ENCODE measurements at regions not wholly inside any gene's neighbourhood (a gene's known extent, or its start where the extent isn't known, plus 50 kb on each side); places are given as distances from the start of the nearest gene placed in this dataset.
"Not testable (repeated sequence)": the region's sequence is repeated elsewhere in the genome, so short reads cannot be mapped to it uniquely, and the experiment has no call there.

DNA sequence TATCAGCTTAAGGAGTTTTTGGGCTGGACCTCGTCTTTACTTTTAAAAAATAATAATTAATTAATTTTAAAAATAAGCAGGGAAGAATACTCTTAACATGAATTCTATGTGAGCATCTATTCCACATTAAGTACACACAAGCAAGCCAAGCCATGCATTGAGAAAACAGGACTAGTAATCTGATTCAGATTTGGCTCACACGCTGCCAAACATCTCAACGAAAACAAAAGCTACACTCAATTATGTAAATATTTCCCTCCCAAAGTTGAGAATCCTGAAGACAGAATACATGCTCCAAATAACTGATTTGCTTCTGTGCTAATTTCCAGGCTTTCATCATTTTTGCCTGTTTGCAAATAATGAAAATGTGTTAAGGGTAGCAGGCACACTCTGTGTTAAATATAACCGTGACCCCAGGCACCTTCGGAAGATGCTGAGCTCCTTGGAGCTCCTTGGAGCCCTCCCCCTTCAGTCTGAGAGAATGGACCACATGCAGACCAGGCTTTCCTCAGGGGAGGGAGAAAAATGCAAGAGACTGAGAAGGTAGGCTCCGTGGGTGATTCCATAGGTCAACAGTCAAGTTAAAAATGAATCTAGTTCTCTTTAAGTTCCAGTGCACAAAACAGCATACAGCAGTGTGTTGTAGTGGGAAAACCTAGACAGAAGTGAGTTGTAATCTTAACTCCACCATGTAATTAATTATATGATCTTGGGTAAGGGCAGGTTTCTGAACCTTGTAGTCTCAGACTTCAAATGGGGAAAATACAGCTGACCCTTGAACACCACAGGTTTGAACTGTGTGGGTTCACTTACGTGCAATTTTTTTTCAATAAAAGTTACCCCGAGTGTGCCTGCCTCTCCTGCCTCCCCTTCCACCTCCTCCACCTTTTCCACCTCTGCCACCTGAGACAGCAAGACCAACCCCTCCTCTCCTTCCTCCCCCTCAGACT, 161.3 kb upstream of the RREB1 start:
- DNase-seq (ENCODE audit: low read depth): no peak

DNA sequence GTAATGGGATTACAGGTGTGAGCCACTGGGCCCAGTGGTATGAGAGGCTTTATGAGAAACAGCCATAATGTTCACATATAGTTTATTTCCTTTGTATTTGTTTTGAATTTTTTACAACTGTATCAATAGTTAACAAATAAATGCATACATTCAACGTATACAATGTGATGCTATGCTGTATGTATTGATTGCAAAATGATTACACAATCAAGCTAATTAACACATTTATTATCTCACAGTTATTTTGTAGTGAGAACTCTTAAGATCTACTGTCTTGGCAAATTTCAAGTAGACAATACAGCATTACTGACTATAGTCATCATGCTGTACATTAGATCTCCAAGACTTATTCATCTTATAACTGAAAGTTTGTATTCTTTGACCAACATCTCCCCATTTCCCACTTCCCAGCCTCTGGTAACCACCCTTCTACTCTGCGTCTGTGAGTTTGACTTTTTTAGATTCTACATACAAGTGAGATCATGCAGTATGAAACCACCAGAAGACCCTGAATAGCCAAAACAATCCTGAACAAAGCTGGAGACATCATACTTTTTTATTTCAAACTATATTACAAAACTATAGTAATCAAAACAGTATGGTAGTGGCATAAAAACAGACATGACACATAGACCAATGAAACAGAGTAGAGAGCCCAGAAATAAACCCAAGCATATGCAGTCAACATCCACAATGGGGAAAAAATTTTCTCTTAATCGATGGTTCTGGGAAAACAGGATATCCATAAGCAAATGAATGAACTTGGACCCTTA, 157.2 kb upstream of the RREB1 start:
- DNase-seq (ENCODE audit: low read depth): no peak

DNA sequence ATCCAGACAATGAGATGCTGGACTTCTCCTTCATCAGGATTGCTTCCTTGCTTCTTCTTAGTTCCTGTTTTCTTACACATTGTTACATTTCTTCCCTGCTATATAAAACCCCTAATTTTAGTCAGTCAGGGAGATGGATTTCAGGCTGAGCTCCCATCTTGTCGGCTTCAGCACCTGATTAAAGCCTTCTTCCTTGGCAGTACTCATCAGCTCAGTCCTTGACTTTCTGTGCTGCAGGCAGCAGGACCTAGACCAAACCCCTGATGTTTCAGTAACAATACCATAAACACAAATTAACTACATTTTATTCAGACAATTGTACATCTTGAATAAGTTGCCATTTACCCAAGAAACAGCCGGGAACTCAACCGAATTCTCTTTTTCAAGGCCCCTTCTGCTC, 156.4 kb upstream of the RREB1 start:
- DNase-seq (ENCODE audit: low read depth): no peak

DNA sequence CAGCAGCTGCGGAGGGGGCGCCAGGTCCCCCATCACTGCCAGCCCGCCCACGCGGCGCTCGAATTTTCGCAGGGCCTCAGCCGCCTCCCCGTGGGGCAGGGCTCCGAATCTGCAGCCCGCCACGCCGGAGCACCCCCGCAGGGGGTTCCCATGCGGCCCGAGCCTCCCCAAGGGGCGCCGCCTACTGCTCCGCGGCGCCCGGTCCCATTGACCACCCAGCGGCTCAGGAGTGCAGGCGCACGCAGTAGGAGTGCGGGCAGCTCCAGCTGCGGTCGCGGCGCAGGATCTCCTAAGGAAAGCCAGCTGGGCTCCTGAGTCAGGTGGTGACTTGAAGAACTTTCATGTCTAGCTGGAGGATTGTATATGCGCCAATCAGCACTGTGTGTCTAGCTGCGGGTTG, 155.3 kb upstream of the RREB1 start:
- DNase-seq (ENCODE audit: low read depth): no peak

DNA sequence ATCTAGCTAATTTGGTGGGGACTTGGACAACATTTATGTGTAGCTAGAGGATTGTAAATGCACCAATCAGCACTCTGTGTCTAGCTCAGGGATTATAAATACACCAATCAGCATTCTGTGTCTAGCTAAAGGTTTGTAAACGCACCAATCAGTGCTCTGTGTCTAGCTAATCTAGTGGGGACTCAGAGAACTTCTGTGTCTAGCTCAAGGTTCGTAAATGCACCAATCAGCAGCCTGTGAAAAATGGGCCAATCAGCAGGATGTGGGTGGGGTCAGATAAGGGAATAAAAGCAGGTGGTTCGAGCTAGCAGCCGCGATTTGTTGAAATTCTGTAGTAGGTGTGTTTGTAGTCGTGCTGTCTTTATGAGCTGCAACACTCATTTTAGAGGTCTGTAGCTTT, 154.8 kb upstream of the RREB1 start:
- not testable (repeated sequence) for DNase-seq (ENCODE audit: low read depth)

DNA sequence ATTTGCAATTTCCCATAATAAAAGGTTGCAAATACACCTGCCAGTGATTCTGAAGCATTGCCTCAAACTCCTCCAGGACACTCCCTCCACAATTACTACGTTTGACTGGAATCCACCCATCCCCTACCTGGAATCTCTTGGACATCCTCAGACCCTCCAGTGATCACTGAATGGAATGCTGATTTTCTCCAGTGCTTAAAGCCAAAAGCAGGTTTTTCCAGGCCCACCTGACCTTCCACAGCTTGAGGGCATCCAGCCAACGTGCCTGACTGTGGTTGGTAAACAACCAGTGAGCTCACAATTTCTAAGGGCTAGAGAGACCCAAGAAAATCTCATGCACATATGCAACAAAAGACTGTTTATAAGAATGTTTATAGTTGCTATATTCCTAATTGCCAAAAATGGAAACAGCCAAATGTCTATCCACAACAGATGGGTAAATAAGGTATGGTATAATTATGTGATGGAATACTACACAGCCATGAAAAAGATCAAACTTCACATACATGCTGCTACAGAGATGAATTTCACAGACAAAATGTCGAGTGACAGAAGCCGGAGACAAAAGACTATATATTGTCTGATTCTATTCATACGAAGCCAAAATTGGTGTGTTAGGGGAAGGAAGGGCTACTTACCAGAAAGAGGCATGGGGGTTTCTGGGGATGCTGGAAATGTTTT, 147.1 kb upstream of the RREB1 start:
- DNase-seq (ENCODE audit: low read depth): no peak

DNA sequence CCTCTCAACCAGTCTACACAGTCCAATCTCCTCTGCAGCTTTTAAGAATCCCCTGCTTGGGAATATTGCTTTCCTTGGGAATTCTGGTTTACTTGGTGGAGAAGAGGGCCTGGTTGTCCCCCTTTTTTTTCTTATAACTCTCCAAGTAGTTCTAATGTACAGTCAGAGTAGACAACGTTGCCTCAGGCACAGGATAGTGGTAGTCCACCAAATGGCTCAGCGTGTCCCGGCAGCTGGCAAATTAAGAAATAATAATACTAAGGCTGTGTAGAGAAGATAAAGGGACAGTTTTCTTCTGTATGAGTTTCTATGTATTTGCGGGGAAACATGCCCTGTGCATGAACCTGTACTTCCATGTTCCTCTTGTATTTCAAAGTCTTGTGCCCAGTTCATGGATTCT, 145.7 kb upstream of the RREB1 start:
- no peak for DNase-seq (ENCODE audit: low read depth)

DNA sequence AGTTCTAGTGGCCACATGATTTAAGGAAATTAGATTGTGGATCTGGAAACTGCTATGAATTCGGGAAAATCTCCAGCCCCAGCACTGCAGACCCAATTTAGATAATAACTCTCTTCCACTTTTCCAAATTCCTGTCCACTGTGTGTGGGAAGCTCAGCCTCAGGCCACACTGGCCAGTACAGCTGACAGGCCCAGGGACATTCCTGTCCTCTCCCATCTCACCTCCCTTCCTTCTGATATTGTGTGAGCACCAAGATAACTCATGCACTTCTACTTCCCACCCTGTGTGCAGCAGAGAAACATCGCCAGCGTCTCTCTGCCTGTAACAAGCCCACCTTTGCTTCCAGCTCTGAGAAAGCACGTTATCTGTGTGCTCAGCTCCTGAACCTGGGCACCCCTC, 145.1 kb upstream of the RREB1 start:
- no peak for DNase-seq (ENCODE audit: low read depth)

DNA sequence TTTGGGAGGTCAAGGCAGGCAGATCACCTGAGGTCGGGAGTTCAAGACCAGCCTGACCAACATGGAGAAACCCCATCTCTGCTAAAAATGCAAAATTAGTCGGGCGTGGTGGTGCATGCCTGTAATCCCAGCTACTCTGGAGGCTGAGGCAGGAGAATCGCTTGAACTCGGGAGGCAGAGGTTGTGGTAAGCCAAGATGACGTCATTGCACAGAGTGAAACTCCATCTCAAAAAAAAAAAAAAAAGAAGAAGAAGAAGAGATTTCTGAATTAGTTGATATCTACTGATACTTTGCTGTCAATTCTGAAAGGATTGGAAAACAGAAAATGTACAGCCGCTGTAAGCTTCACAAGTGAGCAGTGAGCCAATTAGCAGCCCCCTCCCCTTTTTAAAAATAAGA, 144.4 kb upstream of the RREB1 start:
- DNase-seq (ENCODE audit: low read depth): not testable (repeated sequence)

DNA sequence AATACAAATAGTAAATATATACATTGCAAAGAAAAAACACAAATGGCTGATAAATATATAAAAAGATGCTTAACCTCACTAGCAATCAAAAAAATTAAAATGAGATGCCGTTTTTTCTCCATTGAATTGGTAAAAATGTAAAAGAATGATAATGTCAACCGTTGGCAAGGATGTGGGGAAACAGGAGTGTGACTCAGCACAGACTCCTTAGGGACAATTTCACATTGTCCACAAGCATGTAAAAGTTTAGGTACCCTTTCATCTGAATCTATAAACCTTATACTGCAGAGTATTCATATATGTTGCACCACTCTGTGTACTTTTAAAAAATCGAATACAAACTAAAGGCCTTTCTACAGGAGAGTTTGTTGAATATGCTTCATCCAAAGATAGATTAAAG, 143.1 kb upstream of the RREB1 start:
- no peak for DNase-seq (ENCODE audit: low read depth)

DNA sequence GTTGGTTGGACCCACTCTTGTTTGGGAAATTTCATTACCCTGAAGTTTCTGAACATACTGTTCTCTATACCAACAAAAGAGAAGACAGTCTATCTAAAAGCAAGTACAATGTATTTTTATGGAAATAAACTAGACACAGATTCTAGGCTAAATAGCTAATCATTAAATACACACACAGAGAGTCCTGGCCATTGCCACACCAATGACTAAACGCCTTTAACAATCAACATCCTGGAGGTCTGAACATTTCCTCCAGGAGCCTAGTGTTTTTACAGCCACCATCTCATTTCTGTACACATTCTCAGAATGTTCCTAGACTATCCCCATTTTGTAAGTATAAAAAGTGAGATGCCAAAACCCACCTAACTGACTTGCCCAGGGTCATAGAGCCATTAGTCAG, 141.6 kb upstream of the RREB1 start:
- DNase-seq (ENCODE audit: low read depth): no peak

DNA sequence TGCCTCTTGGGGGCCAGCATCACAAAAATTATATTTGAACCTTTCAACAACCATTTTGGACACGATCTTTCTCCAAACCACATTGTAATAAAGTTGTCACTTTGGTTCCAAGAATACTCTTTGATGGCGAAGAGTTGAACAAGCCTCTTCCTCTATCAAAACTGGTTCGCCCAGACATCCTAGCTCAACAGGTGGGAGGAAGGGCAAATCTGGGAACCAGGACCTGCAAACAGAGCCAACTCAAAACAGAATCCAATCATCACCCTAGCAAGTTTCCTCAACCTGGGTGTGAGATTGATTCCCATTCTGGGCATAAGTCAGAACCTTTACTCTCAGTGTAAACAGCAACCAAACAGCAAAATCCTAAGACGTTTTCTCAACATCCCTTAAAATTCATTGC, 141.2 kb upstream of the RREB1 start:
- no peak for DNase-seq (ENCODE audit: low read depth)

DNA sequence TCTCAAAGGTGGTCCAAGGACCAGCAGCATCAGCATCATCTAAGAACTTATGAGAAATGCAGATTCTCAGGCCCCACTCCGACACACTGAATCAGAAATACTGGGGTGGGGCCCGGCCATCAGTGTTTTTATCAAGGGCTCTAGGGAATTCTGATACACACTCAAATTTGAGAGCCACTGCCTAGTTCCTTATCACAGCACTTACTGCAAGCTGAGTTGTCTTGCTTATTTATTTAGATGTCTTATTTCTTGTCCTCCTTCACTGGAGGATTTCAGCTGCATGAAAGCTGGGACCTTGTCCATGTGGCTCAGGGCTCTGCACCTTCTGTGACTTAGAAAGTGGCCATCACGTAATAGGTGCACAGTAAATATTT, 139.4 kb upstream of the RREB1 start:
- no peak for DNase-seq (ENCODE audit: low read depth)

DNA sequence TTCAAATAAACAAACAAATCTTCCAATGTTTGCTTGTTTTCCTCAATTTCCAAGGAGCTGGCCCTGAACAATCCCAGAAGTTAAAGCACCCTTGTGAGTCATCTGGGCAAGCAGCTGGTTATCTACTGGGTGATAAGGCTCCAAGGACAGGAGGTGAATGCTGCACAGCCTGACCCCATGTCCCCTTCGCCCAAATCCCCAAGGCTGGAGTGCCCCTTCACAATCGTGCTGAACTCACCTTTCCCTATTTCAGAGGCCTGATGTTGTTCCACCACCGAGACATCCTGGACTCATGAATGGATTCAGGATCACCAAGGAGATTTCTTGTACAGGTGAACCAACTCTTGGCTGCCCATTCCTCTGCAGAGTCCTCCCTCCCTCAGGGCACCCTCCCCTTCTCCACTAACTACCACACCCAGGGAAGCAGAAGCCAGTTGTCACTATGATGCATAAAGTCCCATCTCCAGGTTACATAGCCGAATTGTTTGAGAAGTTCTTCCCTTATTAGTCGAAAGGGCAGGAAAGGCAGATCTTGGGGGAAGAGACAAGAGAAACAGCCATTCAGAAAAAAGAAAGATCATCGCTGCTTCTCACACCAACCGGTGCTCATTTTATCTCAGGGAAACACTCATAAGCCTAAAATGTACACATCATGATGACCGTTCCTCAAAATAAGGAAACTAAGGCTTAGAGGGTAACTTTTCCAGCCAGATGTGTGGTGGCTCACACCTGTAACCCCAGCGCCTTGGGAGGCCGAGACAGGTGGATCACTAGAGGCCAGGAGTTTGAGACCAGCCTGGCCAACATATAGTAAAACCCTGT, 138.8 kb upstream of the RREB1 start:
- no peak for DNase-seq (ENCODE audit: low read depth)

DNA sequence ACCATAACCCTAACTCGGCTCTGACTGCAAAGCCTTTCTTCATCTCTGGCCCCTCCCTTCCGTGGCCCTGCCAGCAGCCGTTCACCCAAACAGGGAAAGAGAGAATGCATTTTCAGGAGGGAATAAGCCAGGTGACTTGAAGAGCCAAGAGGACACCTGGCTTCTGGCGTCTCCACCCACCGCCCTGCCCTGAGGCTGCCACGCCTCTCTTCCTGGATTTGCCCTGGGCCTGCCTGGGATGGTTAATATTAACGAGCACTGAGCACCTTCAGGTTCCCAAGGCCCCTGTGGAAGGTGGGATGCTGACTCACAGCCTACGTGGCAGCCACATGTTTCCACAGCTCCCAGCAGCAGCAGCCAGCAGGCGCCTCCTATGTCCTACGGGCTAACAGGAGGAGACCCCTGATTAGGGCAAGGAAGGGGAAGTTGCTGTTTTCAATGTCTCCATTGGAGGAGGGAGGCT, 138.0 kb upstream of the RREB1 start:
- no peak for DNase-seq (ENCODE audit: low read depth)

DNA sequence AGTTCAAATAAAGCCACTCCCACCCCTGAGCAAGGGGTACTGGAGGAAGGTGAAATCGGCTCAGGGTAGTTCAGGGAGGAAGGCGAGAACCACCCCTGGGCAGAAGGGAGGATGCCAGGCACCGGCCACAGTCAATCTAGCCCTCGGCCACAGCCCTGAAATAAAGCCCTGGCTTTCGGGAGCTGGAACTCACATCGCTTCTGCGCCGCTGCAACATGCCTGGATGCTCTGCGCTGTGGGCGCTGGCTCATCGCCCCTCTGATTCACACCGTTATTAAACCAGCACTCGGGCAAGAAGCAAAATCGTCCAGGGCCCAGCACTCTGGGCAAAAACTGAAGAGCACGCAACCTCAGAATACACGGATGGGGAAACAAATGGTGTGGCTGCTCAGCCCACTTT, 136.9 kb upstream of the RREB1 start:
- no peak for DNase-seq (ENCODE audit: low read depth)

DNA sequence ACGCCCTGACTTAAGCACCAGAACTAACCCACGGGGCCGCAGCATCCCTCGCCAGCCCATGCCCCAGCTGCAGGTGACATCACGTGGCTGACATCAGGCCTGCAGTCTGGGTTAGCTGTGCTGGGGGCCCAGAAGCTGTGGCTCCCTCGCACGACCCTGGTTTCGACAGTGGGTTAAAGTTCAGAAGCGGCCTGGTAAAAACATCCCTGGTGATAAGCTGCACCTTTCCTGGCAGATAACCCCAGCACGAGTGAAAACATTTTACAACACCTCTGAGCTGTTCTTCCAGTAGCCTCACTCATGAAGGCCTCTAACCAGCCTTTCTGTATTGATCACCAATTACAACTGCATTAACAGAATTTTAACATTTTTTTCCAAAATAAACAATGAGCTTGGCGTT, 136.4 kb upstream of the RREB1 start:
- no peak for DNase-seq (ENCODE audit: low read depth)

DNA sequence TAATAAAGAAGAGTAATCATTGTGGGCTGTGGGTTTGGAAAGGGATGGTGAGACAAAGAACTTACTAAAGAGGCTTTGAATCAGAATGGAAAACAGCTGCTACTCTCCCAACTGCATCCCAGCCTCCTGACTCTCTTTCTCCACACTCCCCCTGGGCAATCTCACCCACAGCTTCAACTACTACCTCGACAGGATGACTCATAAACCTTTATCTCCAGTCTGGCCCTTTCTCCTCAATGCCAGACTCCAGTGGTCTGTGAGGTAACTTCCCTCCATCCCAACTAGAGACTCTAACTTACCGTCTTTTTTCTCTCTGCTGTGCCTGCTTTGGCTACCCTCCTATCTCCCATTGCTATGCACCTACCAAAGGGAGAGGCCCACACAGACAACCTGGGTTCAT, 135.3 kb upstream of the RREB1 start:
- DNase-seq (ENCODE audit: low read depth): peak; percentile 11

DNA sequence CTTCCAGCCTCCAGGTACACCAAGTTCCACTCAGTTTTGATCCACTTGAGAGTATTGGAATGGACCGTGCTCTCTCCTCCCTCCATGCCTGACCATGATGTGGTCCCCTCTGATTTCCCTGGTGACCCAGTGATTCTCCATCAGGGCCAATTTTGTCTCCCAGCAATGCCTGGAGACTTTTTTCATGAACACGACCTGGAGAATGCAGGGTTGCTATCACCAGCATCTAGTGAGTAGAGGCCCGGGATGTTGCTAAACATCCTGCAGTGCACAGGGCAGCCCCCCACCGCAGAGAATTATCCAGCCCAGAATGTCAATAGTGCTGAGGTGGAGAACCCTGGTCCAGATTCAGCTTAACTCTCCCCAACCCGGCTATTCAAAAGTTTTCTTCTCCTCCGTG, 134.0 kb upstream of the RREB1 start:
- DNase-seq (ENCODE audit: low read depth): no peak

DNA sequence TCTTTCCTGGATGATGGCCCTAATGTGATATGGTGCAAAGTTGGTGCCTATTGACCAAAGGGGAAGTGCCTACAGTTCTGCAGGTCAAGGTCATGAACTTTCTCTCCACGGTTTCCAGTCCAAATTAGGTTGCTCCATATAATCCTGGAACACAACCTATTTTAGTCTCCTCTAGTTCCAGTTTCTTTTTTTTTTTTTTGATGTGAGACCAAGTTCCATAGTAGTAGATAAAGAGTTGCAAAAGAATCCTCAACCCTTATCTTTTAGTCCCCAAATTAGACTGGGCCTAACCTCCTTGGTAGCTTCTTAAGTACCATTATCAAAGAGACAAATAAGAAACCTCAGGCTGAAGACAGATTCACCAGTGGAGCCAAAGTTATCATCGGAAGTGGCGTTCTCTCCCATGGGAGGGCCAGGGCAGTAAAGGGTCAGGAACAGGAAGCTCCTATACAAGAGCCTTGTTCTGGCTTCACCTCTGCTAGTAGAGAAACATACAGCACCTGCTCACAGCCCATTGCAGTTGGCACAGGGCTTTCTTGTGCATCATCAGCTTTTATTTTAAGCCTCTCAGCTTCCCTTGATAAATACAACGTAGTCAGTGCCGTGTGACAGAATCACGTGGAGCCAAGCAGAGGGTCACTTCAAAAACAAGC, 132.2 kb upstream of the RREB1 start:
- no peak for DNase-seq (ENCODE audit: low read depth)

DNA sequence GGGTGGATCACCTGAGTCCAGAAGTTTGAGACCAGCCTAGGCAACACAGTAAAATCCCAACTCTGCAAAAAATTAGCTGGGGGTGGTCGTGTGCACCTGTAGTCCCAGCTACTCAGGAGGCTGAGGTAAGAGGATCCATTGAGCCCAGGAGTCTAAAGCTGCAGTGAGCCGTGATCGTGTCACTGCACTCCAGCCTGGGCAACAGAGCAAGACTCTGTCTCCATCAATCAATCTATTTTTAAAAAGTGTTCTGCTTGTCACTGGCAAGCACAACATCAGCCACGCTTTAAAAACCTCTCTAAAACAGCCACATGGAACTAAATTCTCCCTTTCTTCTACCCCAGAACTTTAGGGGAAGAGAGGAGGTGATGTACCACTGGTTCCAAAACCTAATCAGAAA, 131.6 kb upstream of the RREB1 start:
- DNase-seq (ENCODE audit: low read depth): no peak
